SK-N-SH (cell line): ENCODE measurements at regions not wholly inside any gene's neighbourhood (a gene's known extent, or its start where the extent isn't known, plus 50 kb on each side); places are given as distances from the start of the nearest gene placed in this dataset.

Experiments
- CTCF ChIA-PET: fragments of 300-600, 350-600 bp; formaldehyde crosslinking; extraction: SDS; loops from one replicate; lab custom pipeline; 2021; lab: Yijun Ruan, JAX
- POLR2A ChIA-PET: fragments of 350-600 bp; sonication (Branson Sonifier 250); formaldehyde crosslinking; extraction: SDS; loops from one replicate; lab custom pipeline; 2020; ENCODE audit warnings: antibody characterized with exemption, inconsistent platforms; lab: Yijun Ruan, JAX
- DNase-seq: peaks from one replicate; pipeline ENCODE4 v3.0.0; 2012
- H2AFZ ChIP-seq: fragments of 200-600 bp; sonication (generic); 2 replicates; pipeline ENCODE4 v1.8.1; 2016; ENCODE audit warnings: antibody characterized with exemption, mild to moderate bottlenecking, low read depth
- H3F3A ChIP-seq: fragments of 200-600 bp; sonication (generic); replicated peaks from 2 replicates; pipeline ENCODE3; 2016; ENCODE audit warnings: antibody characterized with exemption, mild to moderate bottlenecking; ENCODE audit not compliant: insufficient read depth
- H3K27ac ChIP-seq, 2 experiments: fragments of 200-500 bp in 1 of 2; fragments of 200-600 bp in 1 of 2; sonication (Bioruptor generic) in 1 of 2; sonication (generic), shearing (Covaris generic) in 1 of 2; 2 replicates each; pipeline versions ENCODE4 v1.5.1 to v1.6.1; 2014 to 2016; ENCODE audit warnings: low read depth in 2 of 2, inconsistent platforms in 1 of 2, low read length in 1 of 2, mild to moderate bottlenecking in 1 of 2, mixed read lengths in 1 of 2
- H3K27me3 ChIP-seq: fragments of 200-600 bp; sonication (generic), shearing (Covaris generic); 2 replicates; pipeline ENCODE4 v1.6.1; 2016; ENCODE audit warnings: mixed run types; ENCODE audit not compliant: insufficient read depth
- H3K36me3 ChIP-seq, 2 experiments: fragments of 200-500 bp in 1 of 2; fragments of 200-600 bp in 1 of 2; sonication (Bioruptor generic) in 1 of 2; sonication (generic) in 1 of 2; replicated peaks in 1 of 2; 2 replicates each; pipeline versions ENCODE3 to v1.5.1; 2014 to 2016; ENCODE audit warnings: low read length in 1 of 2, mild to moderate bottlenecking in 1 of 2; ENCODE audit not compliant: insufficient read depth in 2 of 2, control insufficient read depth in 1 of 2
- H3K4me1 ChIP-seq, 2 experiments: fragments of 200-500 bp in 1 of 2; fragments of 200-600 bp in 1 of 2; sonication (Bioruptor generic) in 1 of 2; sonication (generic), shearing (Covaris generic) in 1 of 2; 2 replicates each; pipeline versions ENCODE4 v1.5.1 to v1.6.1; 2014 to 2016; ENCODE audit warnings: low read depth in 1 of 2, low read length in 1 of 2, mixed run types in 1 of 2; ENCODE audit not compliant: insufficient read depth in 2 of 2, control insufficient read depth in 1 of 2
- H3K4me2 ChIP-seq: fragments of 200-600 bp; sonication (generic), shearing (Covaris generic); 2 replicates; pipeline ENCODE4 v1.6.1; 2017; ENCODE audit warnings: mixed run types
- H3K4me3 ChIP-seq, 2 experiments: fragments of 200-500 bp in 1 of 2; fragments of 200-600 bp in 1 of 2; sonication (Bioruptor generic) in 1 of 2; sonication (generic), shearing (Covaris generic) in 1 of 2; 2 replicates each; pipeline versions ENCODE4 v1.5.1 to v1.8.1; 2014 to 2016; ENCODE audit warnings: low read depth in 2 of 2, inconsistent platforms in 1 of 2, low read length in 1 of 2, mild to moderate bottlenecking in 1 of 2, mixed read lengths in 1 of 2, moderate library complexity in 1 of 2
- H3K79me2 ChIP-seq: fragments of 200-600 bp; sonication (generic); 2 replicates; pipeline ENCODE4 v1.8.1; 2017; ENCODE audit warnings: mild to moderate bottlenecking; ENCODE audit not compliant: insufficient read depth
- H3K9ac ChIP-seq: fragments of 200-600 bp; sonication (generic); 2 replicates; pipeline ENCODE4 v1.6.1; 2017; ENCODE audit warnings: mixed run types
- H3K9me2 ChIP-seq: fragments of 200-600 bp; sonication (generic); 2 replicates; pipeline ENCODE4 v1.6.1; 2017; ENCODE audit warnings: mixed run types
- H3K9me3 ChIP-seq: fragments of 200-600 bp; sonication (generic); 2 replicates; pipeline ENCODE4 v1.6.1; 2017; ENCODE audit warnings: mixed run types, mild to moderate bottlenecking, moderate library complexity
- H4K20me1 ChIP-seq: fragments of 200-600 bp; sonication (generic); 2 replicates; pipeline ENCODE4 v1.6.1; 2017; ENCODE audit warnings: mild to moderate bottlenecking, mixed run types; ENCODE audit not compliant: insufficient read depth
- CHD2 ChIP-seq: fragments of 150-350 bp; IDR thresholded peaks from 2 replicates; pipeline ENCODE4 v1.6.1; 2018; ENCODE audit warnings: low read length; ENCODE audit not compliant: partially characterized antibody
- ELF1 ChIP-seq: IDR thresholded peaks from 2 replicates; pipeline ENCODE4 v1.4.0; 2012
- FOSL2 ChIP-seq: IDR thresholded peaks from 2 replicates; pipeline ENCODE4 v1.4.0; 2012; ENCODE audit warnings: low read depth, mild to moderate bottlenecking, moderate library complexity, borderline replicate concordance
- FOXJ3 ChIP-seq: sonication (generic); formaldehyde crosslinking; IDR thresholded peaks from 2 replicates; pipeline ENCODE4 v1.5.1; 2020; ENCODE audit warnings: mild to moderate bottlenecking, missing genetic modification reagents
- IRF3 ChIP-seq: fragments of 150-350 bp; IDR thresholded peaks from 2 replicates; pipeline ENCODE4 v1.6.1; 2016; ENCODE audit warnings: mild to moderate bottlenecking, low read depth, low read length
- JUND ChIP-seq: IDR thresholded peaks from 2 replicates; pipeline ENCODE4 v1.4.0; 2012
- MAX ChIP-seq: IDR thresholded peaks from 2 replicates; pipeline ENCODE4 v1.4.0; 2012; ENCODE audit warnings: low read depth
- MXI1 ChIP-seq: IDR thresholded peaks from 2 replicates; pipeline ENCODE4 v1.6.1; 2012; ENCODE audit warnings: mild to moderate bottlenecking, low read depth, low read length, improper control_type of control experiment
- NFIC ChIP-seq: IDR thresholded peaks from 2 replicates; pipeline ENCODE4 v1.4.0; 2012; ENCODE audit warnings: borderline replicate concordance
- NRF1 ChIP-seq: IDR thresholded peaks from 2 replicates; pipeline ENCODE4 v1.6.1; 2012; ENCODE audit warnings: low read depth, mild to moderate bottlenecking, low read length
- RAD21 ChIP-seq: IDR thresholded peaks from 2 replicates; pipeline ENCODE4 v1.6.1; 2012; ENCODE audit warnings: mild to moderate bottlenecking, low read length
- RCOR1 ChIP-seq: fragments of 150-350 bp; IDR thresholded peaks from 2 replicates; pipeline ENCODE4 v1.6.1; 2017; ENCODE audit warnings: antibody characterized with exemption, low read length
- RFX5 ChIP-seq: IDR thresholded peaks from 2 replicates; pipeline ENCODE4 v1.6.1; 2012; ENCODE audit warnings: mild to moderate bottlenecking, improper control_type of control experiment, low read length
- RXRA ChIP-seq: IDR thresholded peaks from 2 replicates; pipeline ENCODE4 v1.4.0; 2012; ENCODE audit warnings: low read depth, mild to moderate bottlenecking, borderline replicate concordance
- TEAD4 ChIP-seq: IDR thresholded peaks from 2 replicates; pipeline ENCODE4 v1.4.0; 2012; ENCODE audit warnings: mild to moderate bottlenecking, borderline replicate concordance; ENCODE audit not compliant: insufficient read depth
- USF2 ChIP-seq: fragments of 150-350 bp; IDR thresholded peaks from 2 replicates; pipeline ENCODE4 v1.6.1; 2017; ENCODE audit warnings: antibody characterized with exemption, low read length, low read depth, borderline replicate concordance
- YY1 ChIP-seq: IDR thresholded peaks from 2 replicates; pipeline ENCODE4 v1.4.0; 2012; ENCODE audit warnings: low read depth, mild to moderate bottlenecking
- WGBS: methylation state at CpG from one replicate; pipeline ENCODE4 v1.1.6; 2017; ENCODE audit warnings: low lambda C conversion rate; 5-methylcytosine and 5-hydroxymethylcytosine counted together
- TF ChIP-seq, protein P1 (sequence below): IDR thresholded peaks from 2 replicates; pipeline ENCODE4 v1.6.1; 2012; ENCODE audit warnings: mild to moderate bottlenecking, low read depth, low read length, moderate library complexity

DNA sequence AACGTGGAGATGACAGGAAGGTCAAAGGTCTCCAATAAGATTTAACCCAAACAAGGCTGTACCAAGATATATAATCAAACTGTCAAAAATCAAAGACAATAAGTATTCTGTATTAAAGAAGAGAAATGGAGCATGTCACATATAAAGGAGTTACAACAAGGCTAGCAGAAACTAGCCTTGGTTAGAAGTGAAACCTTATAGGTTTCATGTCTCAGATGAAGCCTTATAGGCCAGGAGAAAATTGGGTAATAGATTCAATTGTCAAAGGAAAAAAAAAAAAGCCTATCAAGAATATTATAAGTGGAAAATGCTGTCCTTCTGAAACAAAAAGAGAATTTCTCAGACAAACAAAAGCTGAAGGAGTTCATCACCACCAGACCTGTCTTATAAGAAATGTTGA, 419.4 kb downstream of the CDH11 start:
- POLR2A ChIA-PET, result no interaction called here
- no peak for TF ChIP-seq YY1
- no peak for TF ChIP-seq MXI1
- no peak for TF ChIP-seq RFX5
- no peak for TF ChIP-seq JUND
- TF ChIP-seq NRF1, result no peak
- no peak for TF ChIP-seq MAX
- TF ChIP-seq RAD21, result no peak
- no peak for TF ChIP-seq FOSL2
- no peak for TF ChIP-seq CHD2
- TF ChIP-seq, protein P1, sequence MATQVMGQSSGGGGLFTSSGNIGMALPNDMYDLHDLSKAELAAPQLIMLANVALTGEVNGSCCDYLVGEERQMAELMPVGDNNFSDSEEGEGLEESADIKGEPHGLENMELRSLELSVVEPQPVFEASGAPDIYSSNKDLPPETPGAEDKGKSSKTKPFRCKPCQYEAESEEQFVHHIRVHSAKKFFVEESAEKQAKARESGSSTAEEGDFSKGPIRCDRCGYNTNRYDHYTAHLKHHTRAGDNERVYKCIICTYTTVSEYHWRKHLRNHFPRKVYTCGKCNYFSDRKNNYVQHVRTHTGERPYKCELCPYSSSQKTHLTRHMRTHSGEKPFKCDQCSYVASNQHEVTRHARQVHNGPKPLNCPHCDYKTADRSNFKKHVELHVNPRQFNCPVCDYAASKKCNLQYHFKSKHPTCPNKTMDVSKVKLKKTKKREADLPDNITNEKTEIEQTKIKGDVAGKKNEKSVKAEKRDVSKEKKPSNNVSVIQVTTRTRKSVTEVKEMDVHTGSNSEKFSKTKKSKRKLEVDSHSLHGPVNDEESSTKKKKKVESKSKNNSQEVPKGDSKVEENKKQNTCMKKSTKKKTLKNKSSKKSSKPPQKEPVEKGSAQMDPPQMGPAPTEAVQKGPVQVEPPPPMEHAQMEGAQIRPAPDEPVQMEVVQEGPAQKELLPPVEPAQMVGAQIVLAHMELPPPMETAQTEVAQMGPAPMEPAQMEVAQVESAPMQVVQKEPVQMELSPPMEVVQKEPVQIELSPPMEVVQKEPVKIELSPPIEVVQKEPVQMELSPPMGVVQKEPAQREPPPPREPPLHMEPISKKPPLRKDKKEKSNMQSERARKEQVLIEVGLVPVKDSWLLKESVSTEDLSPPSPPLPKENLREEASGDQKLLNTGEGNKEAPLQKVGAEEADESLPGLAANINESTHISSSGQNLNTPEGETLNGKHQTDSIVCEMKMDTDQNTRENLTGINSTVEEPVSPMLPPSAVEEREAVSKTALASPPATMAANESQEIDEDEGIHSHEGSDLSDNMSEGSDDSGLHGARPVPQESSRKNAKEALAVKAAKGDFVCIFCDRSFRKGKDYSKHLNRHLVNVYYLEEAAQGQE, result no peak
- TF ChIP-seq ELF1, result no peak
- TF ChIP-seq TEAD4, result no peak
- no peak for TF ChIP-seq RCOR1
- no peak for TF ChIP-seq IRF3
- Histone ChIP-seq H3K27ac (no peak overlapping the region), H3K9me3 (no peaks in the 10 kb centered on the region), H3K27me3 (no peaks in the 10 kb centered on the region), H3K9ac (no peak overlapping the region), H3K4me2 (no peak overlapping the region), H3K79me2 (no peaks in the 10 kb centered on the region), H4K20me1 (no peaks in the 10 kb centered on the region), H3F3A (peaks cover 6% of the 10 kb centered on the region), H3K36me3 (peaks cover 0 to 6% of the 10 kb centered on the region in 2 experiments), H3K4me3 (no peak overlapping the region), H3K4me1 (peaks cover 0 to 7% of the 10 kb centered on the region in 2 experiments; a peak in 1 of 4 replicates), H2AFZ (no peak overlapping the region), H3K9me2 (no peaks in the 10 kb centered on the region)
- no peak for DNase-seq
- 47% methylated on average over 1 of the region's 1 CpG for WGBS
- CTCF ChIA-PET, result interaction anchor here (0.8 kb wide), 1 partner anchor 390 kb away, joined by 3 read pairs; no protein-coding TSS in a partner anchor

DNA sequence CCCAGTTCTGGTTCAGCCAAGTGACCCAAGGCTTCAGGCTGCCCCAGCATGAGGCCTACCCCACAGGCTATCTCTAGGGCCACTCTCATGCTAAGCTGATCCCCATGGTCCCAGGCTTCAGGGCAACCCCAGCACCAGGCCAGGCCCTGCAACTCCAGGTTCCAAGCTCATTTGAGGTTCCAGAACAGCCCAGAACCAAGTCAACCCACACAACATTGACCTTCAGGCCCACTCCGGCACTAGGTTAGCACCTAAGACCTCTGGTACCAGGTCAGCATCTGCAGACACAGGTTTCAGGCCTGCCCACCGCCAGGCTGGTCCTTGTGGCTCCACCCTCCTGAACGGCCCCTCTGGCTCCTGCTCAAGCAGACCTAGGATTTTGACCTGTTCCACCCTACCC, 421.2 kb downstream of the CDH11 start:
- ChIA-PET CTCF (no interaction called here), POLR2A (no interaction called here)
- no peak overlapping the region for H3K27ac ChIP-seq

More for the DNA sequence above, 421.2 kb downstream of the CDH11 start:
- Histone ChIP-seq H3K9ac (no peak overlapping the region), H3K79me2 (no peaks in the 10 kb centered on the region), H3K36me3 (peaks cover 0 to 6% of the 10 kb centered on the region in 2 experiments), H3K27me3 (no peaks in the 10 kb centered on the region), H3K9me2 (no peaks in the 10 kb centered on the region), H3K4me1 (0 out of 4 replicates have a peak, but pooled peaks cover 0 to 2% of the 10 kb centered on the region in 2 experiments), H3F3A (peaks cover 6% of the 10 kb centered on the region), H3K4me2 (no peak overlapping the region), H2AFZ (no peak overlapping the region), H4K20me1 (no peaks in the 10 kb centered on the region), H3K4me3 (no peak overlapping the region), H3K9me3 (no peaks in the 10 kb centered on the region)
- TF ChIP-seq FOXJ3 (CRISPR knock-in tag) (no peak), MAX (no peak), RXRA (no peak), USF2 (no peak), NFIC (no peak)
- no peak for DNase-seq
- 90% methylated on average over 3 of the region's 3 CpGs for WGBS
